HG03354 (cell line): ENCODE measurements at regions not wholly inside any gene's neighbourhood (a gene's known extent, or its start where the extent isn't known, plus 50 kb on each side); places are given as distances from the start of the nearest gene placed in this dataset.
"Not testable (repeated sequence)": the region's sequence is repeated elsewhere in the genome, so short reads cannot be mapped to it uniquely, and the experiment has no call there.

Source experiments
- ATAC-seq: cut with Tn5 transposase; IDR thresholded peaks from one replicate; pipeline ENCODE4 v1.9.1; 2021; ENCODE audit warnings: mild to moderate bottlenecking; ENCODE audit not compliant: unreplicated experiment, poor library complexity, severe bottlenecking

GRCh38 chr6:69623357-69623756 is 173.5 kb downstream of the LMBRD1 start:
- ATAC-seq = no peak

- ATAC-seq = no peak
Measured at GRCh38 chr6:69622924-69623323, 173.9 kb downstream of the LMBRD1 start.

GRCh38 chr6:69622230-69622629 is 174.6 kb downstream of the LMBRD1 start:
- no peak for ATAC-seq

- ATAC-seq = no peak
Measured at GRCh38 chr6:69617163-69617562, 179.6 kb downstream of the LMBRD1 start.

GRCh38 chr6:69609836-69610472 is 186.9 kb downstream of the LMBRD1 start:
- no peak for ATAC-seq

- no peak for ATAC-seq
Measured at GRCh38 chr6:69601132-69601531, 195.7 kb downstream of the LMBRD1 start.

- ATAC-seq = no peak
Measured at GRCh38 chr6:69594405-69594804, 202.4 kb downstream of the LMBRD1 start.

GRCh38 chr6:69593706-69594105 is 203.1 kb downstream of the LMBRD1 start:
- ATAC-seq = no peak

- ATAC-seq = no peak
Measured at GRCh38 chr6:69589626-69590025, 207.2 kb downstream of the LMBRD1 start.

GRCh38 chr6:69584913-69585729 is 211.7 kb downstream of the LMBRD1 start:
- peak; percentile 86 for ATAC-seq

GRCh38 chr6:69584536-69584912 is 212.3 kb downstream of the LMBRD1 start:
- ATAC-seq = no peak

GRCh38 chr6:69581581-69581980 is 215.2 kb downstream of the LMBRD1 start:
- ATAC-seq = no peak

GRCh38 chr6:69580706-69581105 is 216.1 kb downstream of the LMBRD1 start:
- ATAC-seq = no peak

GRCh38 chr6:69578361-69578890 is 218.4 kb downstream of the LMBRD1 start:
- ATAC-seq = no peak

- ATAC-seq = no peak
Measured at GRCh38 chr6:69571234-69571633, 225.6 kb downstream of the LMBRD1 start.

- no peak for ATAC-seq
Measured at GRCh38 chr6:69570106-69570505, 226.7 kb downstream of the LMBRD1 start.

GRCh38 chr6:69560597-69560996 is 236.2 kb downstream of the LMBRD1 start:
- ATAC-seq = not testable (repeated sequence)

GRCh38 chr6:69555088-69555638 is 241.6 kb downstream of the LMBRD1 start:
- ATAC-seq = no peak

- no peak for ATAC-seq
Measured at GRCh38 chr6:69542494-69542893, 254.3 kb downstream of the LMBRD1 start.

GRCh38 chr6:69527921-69528476 is 268.8 kb downstream of the LMBRD1 start:
- no peak for ATAC-seq
